ENCODE measurements at regions not wholly inside any gene's neighbourhood (a gene's known extent, or its start where the extent isn't known, plus 50 kb on each side); places are given as distances from the start of the nearest gene placed in this dataset.

- TF ChIP-seq REST (IDR thresholded peaks at IDR 0.05; ENCODE audit: low read depth) = no peak
- no peak for TF ChIP-seq ZFX (IDR thresholded peaks at IDR 0.05)
- TF ChIP-seq CTCF (IDR thresholded peaks at IDR 0.05 in 2 of 3, conservative IDR thresholded peaks at IDR 0.05 in 1 of 3; ENCODE audit: borderline replicate concordance in 1 of 3, insufficient read depth in 1 of 3, low read depth in 2 of 3, low read length in 2 of 3) = no peak
- no peak for TF ChIP-seq POLR2A (IDR thresholded peaks at IDR 0.05; ENCODE audit: borderline replicate concordance, extremely low read depth, insufficient read depth, insufficient read length)
- TF ChIP-seq EZH2 (IDR thresholded peaks at IDR 0.05) = no peak
- TF ChIP-seq TCF7L2 (IDR thresholded peaks at IDR 0.05; ENCODE audit: borderline replicate concordance, extremely low read depth, insufficient read depth, insufficient read length) = no peak
- TF ChIP-seq YY1 (IDR thresholded peaks at IDR 0.05; ENCODE audit: extremely low read depth, insufficient replicate concordance, low read depth, low read length) = no peak
- no peak for TF ChIP-seq MAX (IDR thresholded peaks at IDR 0.05)
- TF ChIP-seq ZNF274 (IDR thresholded peaks at IDR 0.05; ENCODE audit: low read depth, low read length) = no peak
- no peak for TF ChIP-seq ELF1 (IDR thresholded peaks at IDR 0.05; ENCODE audit: borderline replicate concordance, low read depth)
Observed at GRCh38 chr14:34093883-34094282, 143.0 kb upstream of the EGLN3 start.

Measured in HCT116 (cell line).